Brain pericyte (primary cell): ENCODE measurements at regions not wholly inside any gene's neighbourhood (a gene's known extent, or its start where the extent isn't known, plus 50 kb on each side); places are given as distances from the start of the nearest gene placed in this dataset.

Experiments
- DNase-seq: peaks from one replicate; pipeline ENCODE4 v3.0.0-alpha.2; 2012; ENCODE audit warnings: low read depth, low spot score

DNA sequence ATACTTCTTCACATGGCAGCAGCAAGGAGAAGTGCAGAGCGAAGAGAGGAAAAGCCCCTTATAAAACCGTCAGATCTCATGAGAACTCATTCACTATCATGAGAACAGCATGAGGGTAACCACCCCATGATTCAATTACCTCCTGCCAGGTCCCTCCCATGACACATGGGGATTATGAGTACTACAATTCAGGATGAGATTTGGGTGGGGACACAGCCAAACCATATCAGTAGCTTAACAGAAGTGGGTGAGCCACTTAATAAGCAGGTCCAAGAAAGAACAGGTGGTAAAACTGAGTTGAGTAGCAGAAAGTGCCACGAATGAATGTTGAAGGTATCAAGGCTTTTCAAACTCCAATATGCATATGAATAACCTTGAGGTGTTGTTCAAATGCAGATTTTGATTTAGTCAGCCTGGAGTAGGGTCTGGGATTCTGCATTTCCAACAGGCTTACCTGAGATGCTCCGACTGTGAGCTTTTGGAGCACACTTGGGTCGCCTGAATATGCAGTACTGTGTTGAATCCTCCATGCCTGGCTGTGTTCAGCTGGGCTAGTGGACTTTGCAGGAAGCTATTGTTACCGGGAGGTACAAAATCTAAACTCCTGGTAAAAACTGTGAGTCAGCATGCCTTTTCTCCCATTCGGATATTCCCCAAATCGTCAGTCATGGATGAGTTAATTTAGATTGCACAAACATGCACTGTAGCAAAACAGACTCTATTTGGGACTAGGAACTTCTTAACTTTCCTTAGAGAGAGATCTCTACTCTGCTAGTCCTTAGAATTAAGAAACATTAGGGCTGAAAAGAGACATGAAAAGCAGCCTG lies 69.0 kb upstream of the PRKCQ start:
- DNase-seq = no peak

- DNase-seq = no peak
Measured at GRCh38 chr10:6647811-6648526, 67.9 kb upstream of the PRKCQ start.

DNA sequence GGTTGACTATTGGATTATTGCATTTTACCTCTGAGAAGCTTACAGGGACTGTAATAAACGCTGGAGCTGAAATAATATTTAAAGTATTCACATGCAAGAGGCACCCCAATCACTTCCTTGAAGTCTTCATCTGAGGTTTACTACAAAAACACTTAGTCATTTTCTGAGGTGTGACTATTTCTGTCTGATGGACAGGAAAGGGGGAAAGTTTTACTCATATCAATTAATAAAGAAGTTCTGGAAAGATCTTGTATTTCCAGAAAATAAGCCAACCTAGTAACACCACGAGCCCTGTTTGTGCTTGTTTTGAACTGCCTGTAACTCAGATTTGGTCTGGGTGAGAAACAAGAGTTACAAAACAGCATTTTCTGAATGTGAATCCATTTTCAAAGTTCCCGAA lies 63.9 kb upstream of the PRKCQ start:
- no peak for DNase-seq

DNA sequence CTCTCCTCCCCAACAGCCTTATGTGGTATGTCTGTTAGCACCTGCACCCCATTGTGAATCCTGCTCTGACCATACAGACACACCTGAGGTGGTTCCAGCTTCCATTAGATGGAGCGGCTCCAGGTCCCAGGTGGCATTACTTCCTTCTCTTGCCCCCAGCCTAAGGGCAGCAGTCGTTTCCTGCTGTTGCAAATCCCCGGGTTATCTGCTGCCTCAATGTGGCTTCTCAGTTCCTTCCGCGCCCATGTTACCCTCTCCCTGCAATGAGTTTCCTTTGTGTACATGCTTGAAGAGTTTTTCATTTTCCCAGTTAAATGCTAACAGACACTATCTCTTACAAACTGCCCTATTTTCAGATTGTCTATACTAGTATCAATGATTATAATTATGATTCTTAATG lies 62.8 kb upstream of the PRKCQ start:
- no peak for DNase-seq

DNA sequence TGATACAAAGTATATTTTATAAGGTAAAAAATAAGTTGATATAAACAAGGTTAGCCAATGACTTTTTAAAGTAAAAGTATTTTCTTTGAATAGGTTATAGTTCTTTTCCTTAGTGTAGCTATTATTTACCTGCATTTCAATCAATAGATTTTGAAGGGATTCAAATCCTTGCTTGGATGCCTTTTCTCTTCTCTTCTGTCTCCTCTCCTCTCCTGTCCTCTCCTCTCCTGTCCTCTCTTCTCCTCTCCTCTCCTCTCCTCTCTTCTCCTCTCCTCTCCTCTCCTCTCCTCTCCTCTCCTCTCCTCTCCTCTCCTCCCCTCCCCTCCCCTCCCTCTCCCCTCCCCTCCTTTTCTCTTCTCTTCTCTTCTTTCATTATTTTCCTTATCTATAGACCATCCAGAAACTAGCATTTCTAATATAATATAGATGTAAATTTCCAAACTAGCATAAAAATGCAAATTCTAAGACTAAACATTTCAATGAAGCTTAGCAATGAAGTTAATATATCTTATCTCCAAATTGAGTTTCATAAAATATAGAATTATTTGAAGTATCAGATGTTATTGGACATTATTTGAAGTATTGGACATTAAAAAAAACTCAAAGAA lies 60.5 kb upstream of the PRKCQ start:
- DNase-seq = no peak

- no peak for DNase-seq
Measured at GRCh38 chr10:6637053-6637452, 57.0 kb upstream of the PRKCQ start.

GRCh38 chr10:6635784-6636183 lies 55.7 kb upstream of the PRKCQ start:
- DNase-seq = no peak
